ENCODE measurements at regions not wholly inside any gene's neighbourhood (a gene's known extent, or its start where the extent isn't known, plus 50 kb on each side); places are given as distances from the start of the nearest gene placed in this dataset.
"Not testable (repeated sequence)": the region's sequence is repeated elsewhere in the genome, so short reads cannot be mapped to it uniquely, and the experiment has no call there.

GRCh38 chr12:7590085-7590484, 75.6 kb downstream of the APOBEC1 start:
- not testable (repeated sequence) for TF ChIP-seq CTCF (IDR thresholded peaks at IDR 0.05; ENCODE audit: low read depth, low read length); EZH2phosphoT487 (IDR thresholded peaks at IDR 0.05; ENCODE audit: low read depth)
